ENCODE measurements at regions not wholly inside any gene's neighbourhood (a gene's known extent, or its start where the extent isn't known, plus 50 kb on each side); places are given as distances from the start of the nearest gene placed in this dataset.
"Not testable (repeated sequence)": the region's sequence is repeated elsewhere in the genome, so short reads cannot be mapped to it uniquely, and the experiment has no call there.

DNA sequence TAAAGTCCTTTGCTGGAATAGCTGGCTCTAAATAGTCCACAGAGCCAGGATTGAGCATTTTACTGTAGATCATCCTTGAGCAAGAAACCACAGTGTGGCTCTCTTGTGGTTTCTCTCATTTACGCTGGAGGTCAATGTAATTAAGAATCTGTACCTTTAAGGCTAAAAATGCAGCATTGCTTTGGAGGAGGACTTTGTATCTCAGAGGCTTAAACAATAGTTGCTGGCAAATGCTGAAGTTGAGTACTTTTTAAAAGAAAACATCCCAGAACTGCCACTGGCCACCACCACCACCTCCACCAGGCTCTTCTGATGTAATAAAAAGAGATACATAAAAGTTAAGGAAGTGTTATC, 177.3 kb upstream of the ADAMTSL1 start:
- Mint-ChIP-seq H3K4me3 (ENCODE audit: unreplicated experiment) (no peak overlapping the region), H3K9me3 (ENCODE audit: unreplicated experiment) (no peaks in the 10 kb centered on the region), H3K27me3 (ENCODE audit: low read depth, unreplicated experiment) (peaks cover 1% of the 10 kb centered on the region), H3K36me3 (ENCODE audit: low read depth, unreplicated experiment) (no peaks in the 10 kb centered on the region), H3K4me1 (ENCODE audit: low read depth, unreplicated experiment) (peaks cover 9% of the 10 kb centered on the region), H3K27ac (ENCODE audit: unreplicated experiment) (no peak overlapping the region)
- Histone ChIP-seq H3K36me3 (ENCODE audit: insufficient read depth, low read length) (no peaks in the 10 kb centered on the region), H3K4me1 (ENCODE audit: insufficient read depth, low read length) (peaks cover 14% of the 10 kb centered on the region), H4K20me1 (ENCODE audit: insufficient read depth, low read length) (no peaks in the 10 kb centered on the region), H3K27ac (ENCODE audit: low read depth, low read length) (peak overlapping the region; percentile 50), H3K79me2 (ENCODE audit: insufficient read depth, low read length) (no peaks in the 10 kb centered on the region), H3K27me3 (ENCODE audit: insufficient read depth, low read length) (no peaks in the 10 kb centered on the region), H3K9me3 (ENCODE audit: insufficient read depth, low read depth, low read length) (no peaks in the 10 kb centered on the region), H3K4me3 (ENCODE audit: insufficient read depth, low read depth, low read length) (peak overlapping the region; percentile 57), H2AFZ (ENCODE audit: low read depth, low read length) (peak overlapping the region; percentile 71), H3K9ac (ENCODE audit: low read length) (peak overlapping the region; percentile 51), H3K4me2 (ENCODE audit: low read length) (peak overlapping the region; percentile 84)
- FAIRE-seq (no peak), DNase-seq (ENCODE audit: low read depth) (peak; percentile 14)
- TF ChIP-seq, protein P1, sequence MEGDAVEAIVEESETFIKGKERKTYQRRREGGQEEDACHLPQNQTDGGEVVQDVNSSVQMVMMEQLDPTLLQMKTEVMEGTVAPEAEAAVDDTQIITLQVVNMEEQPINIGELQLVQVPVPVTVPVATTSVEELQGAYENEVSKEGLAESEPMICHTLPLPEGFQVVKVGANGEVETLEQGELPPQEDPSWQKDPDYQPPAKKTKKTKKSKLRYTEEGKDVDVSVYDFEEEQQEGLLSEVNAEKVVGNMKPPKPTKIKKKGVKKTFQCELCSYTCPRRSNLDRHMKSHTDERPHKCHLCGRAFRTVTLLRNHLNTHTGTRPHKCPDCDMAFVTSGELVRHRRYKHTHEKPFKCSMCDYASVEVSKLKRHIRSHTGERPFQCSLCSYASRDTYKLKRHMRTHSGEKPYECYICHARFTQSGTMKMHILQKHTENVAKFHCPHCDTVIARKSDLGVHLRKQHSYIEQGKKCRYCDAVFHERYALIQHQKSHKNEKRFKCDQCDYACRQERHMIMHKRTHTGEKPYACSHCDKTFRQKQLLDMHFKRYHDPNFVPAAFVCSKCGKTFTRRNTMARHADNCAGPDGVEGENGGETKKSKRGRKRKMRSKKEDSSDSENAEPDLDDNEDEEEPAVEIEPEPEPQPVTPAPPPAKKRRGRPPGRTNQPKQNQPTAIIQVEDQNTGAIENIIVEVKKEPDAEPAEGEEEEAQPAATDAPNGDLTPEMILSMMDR (IDR thresholded peaks at IDR 0.05; ENCODE audit: insufficient read depth, low read depth, low read length), result no peak
- no peak for TF ChIP-seq EZH2 (IDR thresholded peaks at IDR 0.05; ENCODE audit: insufficient read depth, low read length)

DNA sequence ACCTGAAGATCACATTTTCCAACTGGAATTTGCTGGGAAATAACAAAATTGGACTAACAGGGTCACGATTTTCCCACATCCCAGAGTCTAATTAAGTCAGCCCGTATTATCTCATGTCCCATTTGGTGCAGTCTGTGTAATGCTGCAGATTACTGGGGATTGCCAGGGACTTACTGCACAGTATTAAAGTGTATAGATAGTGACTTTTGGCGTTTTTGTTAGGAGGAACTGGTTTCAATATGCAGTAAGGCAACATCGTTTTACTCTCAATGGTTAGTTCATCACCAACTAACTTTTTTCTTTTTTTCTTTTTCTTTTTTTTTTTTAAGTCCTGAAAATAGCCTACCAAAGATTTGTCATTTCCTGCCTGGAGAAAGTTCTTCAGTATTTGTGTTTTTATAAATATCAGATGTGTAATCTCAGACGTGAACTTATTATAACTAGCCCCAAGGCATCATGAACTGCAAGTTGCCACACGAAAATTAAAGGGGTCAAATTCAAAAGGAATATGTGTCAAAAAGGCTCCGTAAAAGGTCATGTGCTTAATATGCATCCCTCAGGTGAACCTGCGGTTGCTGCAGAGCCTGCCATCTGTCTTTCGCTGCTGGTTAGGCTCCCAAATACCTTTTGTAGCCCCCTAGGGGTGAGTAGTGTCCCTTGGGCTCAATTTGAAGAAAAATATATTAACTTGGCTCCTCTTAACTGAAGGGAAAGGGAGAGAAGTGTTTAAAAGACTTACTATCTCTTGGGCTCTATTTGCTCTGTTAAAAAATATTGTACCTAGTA, 176.7 kb upstream of the ADAMTSL1 start:
- Histone ChIP-seq H4K20me1 (ENCODE audit: insufficient read depth, low read length) (no peaks in the 10 kb centered on the region), H3K4me2 (ENCODE audit: low read length) (peak overlapping the region; percentile 84), H3K9ac (ENCODE audit: low read length) (peak overlapping the region; percentile 51), H3K79me2 (ENCODE audit: insufficient read depth, low read length) (no peaks in the 10 kb centered on the region), H2AFZ (ENCODE audit: low read depth, low read length) (peak overlapping the region; percentile 68), H3K27ac (ENCODE audit: low read depth, low read length) (peak overlapping the region; percentile 50), H3K4me1 (ENCODE audit: insufficient read depth, low read length) (peaks cover 14% of the 10 kb centered on the region), H3K36me3 (ENCODE audit: insufficient read depth, low read length) (no peaks in the 10 kb centered on the region), H3K4me3 (ENCODE audit: insufficient read depth, low read depth, low read length) (peak overlapping the region; percentile 57), H3K27me3 (ENCODE audit: insufficient read depth, low read length) (no peaks in the 10 kb centered on the region), H3K9me3 (ENCODE audit: insufficient read depth, low read depth, low read length) (no peaks in the 10 kb centered on the region)
- TF ChIP-seq, protein P1 (IDR thresholded peaks at IDR 0.05; ENCODE audit: insufficient read depth, low read depth, low read length), result peak; percentile 44
- no peak for TF ChIP-seq EZH2 (IDR thresholded peaks at IDR 0.05; ENCODE audit: insufficient read depth, low read length)
- Mint-ChIP-seq H3K4me3 (ENCODE audit: unreplicated experiment) (no peak overlapping the region), H3K9me3 (ENCODE audit: unreplicated experiment) (no peaks in the 10 kb centered on the region), H3K27ac (ENCODE audit: unreplicated experiment) (no peak overlapping the region), H3K36me3 (ENCODE audit: low read depth, unreplicated experiment) (no peaks in the 10 kb centered on the region), H3K27me3 (ENCODE audit: low read depth, unreplicated experiment) (peaks cover 1% of the 10 kb centered on the region), H3K4me1 (ENCODE audit: low read depth, unreplicated experiment) (peaks cover 9% of the 10 kb centered on the region)
- no peak for FAIRE-seq
- DNase-seq (ENCODE audit: low read depth), result peak; percentile 26

DNA sequence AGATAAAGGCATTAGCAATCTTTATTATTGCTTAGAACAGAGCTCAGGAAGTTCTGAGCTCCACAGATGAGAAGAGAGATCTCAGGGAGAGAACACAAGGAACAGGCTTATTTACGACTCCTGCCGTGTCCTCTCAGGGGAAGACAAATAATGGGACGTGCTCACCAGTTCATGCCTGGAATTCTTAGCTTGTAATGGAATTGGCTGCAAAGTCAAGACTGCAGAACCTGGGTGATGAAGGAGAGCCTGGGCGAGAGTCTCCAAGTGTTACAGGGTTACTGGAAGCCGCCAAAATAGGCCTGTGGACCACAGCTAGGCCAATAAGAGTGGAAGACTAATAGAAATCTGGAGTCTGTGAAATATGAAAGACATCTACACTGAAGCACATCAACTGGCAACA, 174.5 kb upstream of the ADAMTSL1 start:
- TF ChIP-seq, protein P1 (IDR thresholded peaks at IDR 0.05; ENCODE audit: insufficient read depth, low read depth, low read length), result no peak
- TF ChIP-seq EZH2 (IDR thresholded peaks at IDR 0.05; ENCODE audit: insufficient read depth, low read length), result no peak
- no peaks in the 10 kb centered on the region for H3K36me3 Mint-ChIP-seq (ENCODE audit: low read depth, unreplicated experiment)
- no peak for FAIRE-seq

DNA sequence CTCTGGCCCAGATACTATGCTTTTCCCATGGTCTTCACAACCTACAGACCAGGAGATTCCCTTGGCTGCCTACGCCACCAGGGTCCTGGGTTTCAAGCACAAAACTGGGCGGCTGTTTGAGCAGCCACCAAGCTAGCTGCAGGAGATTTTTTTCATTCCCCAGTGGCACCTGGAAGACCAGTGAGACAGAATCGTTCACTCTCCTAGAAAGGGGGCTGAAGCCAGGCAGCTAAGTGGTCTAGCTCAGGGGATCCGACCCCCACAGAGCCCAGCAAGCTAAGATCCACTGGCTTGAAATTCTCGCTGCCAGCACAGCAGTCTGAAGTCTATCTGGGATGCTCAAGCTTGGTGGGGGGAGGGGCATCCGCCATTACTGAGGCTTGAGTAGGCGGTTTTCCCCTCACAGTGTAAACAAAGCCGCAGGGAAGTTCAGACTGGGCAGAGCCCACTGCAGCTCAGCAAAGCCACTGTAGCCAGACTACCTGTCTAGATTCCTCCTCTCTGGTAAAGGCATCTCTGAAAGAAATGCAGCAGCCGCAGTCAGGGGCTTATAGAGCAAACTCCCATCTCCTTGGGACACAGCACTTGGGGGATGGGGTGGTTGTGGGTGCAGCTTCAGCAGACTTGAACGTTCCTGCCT, 168.7 kb upstream of the ADAMTSL1 start:
- not testable (repeated sequence) for H3K36me3 ChIP-seq (ENCODE audit: insufficient read depth, low read length); H3K4me3 Mint-ChIP-seq (ENCODE audit: unreplicated experiment); H3K27ac Mint-ChIP-seq (ENCODE audit: unreplicated experiment); H3K4me3 ChIP-seq (ENCODE audit: insufficient read depth, low read depth, low read length); H3K4me1 ChIP-seq (ENCODE audit: insufficient read depth, low read length); H3K27me3 ChIP-seq (ENCODE audit: insufficient read depth, low read length); FAIRE-seq; H3K36me3 Mint-ChIP-seq (ENCODE audit: low read depth, unreplicated experiment); H3K9me3 Mint-ChIP-seq (ENCODE audit: unreplicated experiment); H3K9me3 ChIP-seq (ENCODE audit: insufficient read depth, low read depth, low read length); H3K27ac ChIP-seq (ENCODE audit: low read depth, low read length); H4K20me1 ChIP-seq (ENCODE audit: insufficient read depth, low read length); H3K79me2 ChIP-seq (ENCODE audit: insufficient read depth, low read length); H3K27me3 Mint-ChIP-seq (ENCODE audit: low read depth, unreplicated experiment); H3K4me1 Mint-ChIP-seq (ENCODE audit: low read depth, unreplicated experiment); H3K9ac ChIP-seq (ENCODE audit: low read length); DNase-seq (ENCODE audit: low read depth)
- Histone ChIP-seq H3K4me2 (ENCODE audit: low read length) (peak overlapping the region; percentile 22), H2AFZ (ENCODE audit: low read depth, low read length) (peak overlapping the region; percentile 5)

More for the DNA sequence above, 174.5 kb upstream of the ADAMTSL1 start:
- no peak overlapping the region for H3K27ac ChIP-seq (ENCODE audit: low read depth, low read length)
- no peak overlapping the region for H3K4me3 ChIP-seq (ENCODE audit: insufficient read depth, low read depth, low read length)
- no peak for DNase-seq (ENCODE audit: low read depth)
- no peak overlapping the region for H3K4me3 Mint-ChIP-seq (ENCODE audit: unreplicated experiment)
- H3K27ac Mint-ChIP-seq (ENCODE audit: unreplicated experiment), result no peak overlapping the region
- no peaks in the 10 kb centered on the region for H3K9me3 ChIP-seq (ENCODE audit: insufficient read depth, low read depth, low read length)
- H3K9ac ChIP-seq (ENCODE audit: low read length), result no peak overlapping the region
- H3K4me1 ChIP-seq (ENCODE audit: insufficient read depth, low read length), result peaks cover 14% of the 10 kb centered on the region
- H3K79me2 ChIP-seq (ENCODE audit: insufficient read depth, low read length), result no peaks in the 10 kb centered on the region
- H3K4me2 ChIP-seq (ENCODE audit: low read length), result no peak overlapping the region
- H3K4me1 Mint-ChIP-seq (ENCODE audit: low read depth, unreplicated experiment), result peaks cover 9% of the 10 kb centered on the region
- no peaks in the 10 kb centered on the region for H4K20me1 ChIP-seq (ENCODE audit: insufficient read depth, low read length)
- no peaks in the 10 kb centered on the region for H3K27me3 ChIP-seq (ENCODE audit: insufficient read depth, low read length)
- no peaks in the 10 kb centered on the region for H3K9me3 Mint-ChIP-seq (ENCODE audit: unreplicated experiment)
- H3K36me3 ChIP-seq (ENCODE audit: insufficient read depth, low read length), result no peaks in the 10 kb centered on the region
- no peaks in the 10 kb centered on the region for H3K27me3 Mint-ChIP-seq (ENCODE audit: low read depth, unreplicated experiment)
- no peak overlapping the region for H2AFZ ChIP-seq (ENCODE audit: low read depth, low read length)

Data from astrocyte (in vitro differentiated cells and primary cell).